ENCODE measurements at regions not wholly inside any gene's neighbourhood (a gene's known extent, or its start where the extent isn't known, plus 50 kb on each side); places are given as distances from the start of the nearest gene placed in this dataset.

GRCh38 chr3:124132813-124133212, 140.9 kb upstream of the ROPN1 start:
- TF ChIP-seq CTCF (IDR thresholded peaks at IDR 0.05; ENCODE audit: insufficient read depth, low read length, poor library complexity, severe bottlenecking) (no peak), EZH2phosphoT487 (conservative IDR thresholded peaks at IDR 0.05; ENCODE audit: low read length) (no peak)

All from SU-DHL-6 (cell line).